ENCODE measurements at regions not wholly inside any gene's neighbourhood (a gene's known extent, or its start where the extent isn't known, plus 50 kb on each side); places are given as distances from the start of the nearest gene placed in this dataset.

DNA sequence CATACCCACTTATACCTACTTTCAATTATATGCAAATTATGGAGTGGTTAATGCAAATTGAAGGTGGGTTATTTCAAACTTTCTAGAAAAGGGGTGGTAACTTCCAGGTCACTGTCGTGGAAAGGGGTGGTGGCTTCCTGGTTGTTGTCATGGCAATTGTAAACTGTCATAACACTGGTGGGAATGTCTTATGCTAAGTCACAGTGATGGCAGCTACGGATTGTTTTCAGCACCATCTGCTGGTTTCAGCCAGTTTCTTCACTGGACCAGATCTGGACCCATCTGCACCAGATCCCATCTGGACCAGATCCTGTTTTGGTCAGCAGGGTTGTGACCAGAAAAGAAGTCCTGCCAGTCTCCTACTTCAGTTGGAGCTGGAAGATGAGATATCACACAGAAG, 1469.3 kb downstream of the AACS start:
- TF ChIP-seq, protein P1, sequence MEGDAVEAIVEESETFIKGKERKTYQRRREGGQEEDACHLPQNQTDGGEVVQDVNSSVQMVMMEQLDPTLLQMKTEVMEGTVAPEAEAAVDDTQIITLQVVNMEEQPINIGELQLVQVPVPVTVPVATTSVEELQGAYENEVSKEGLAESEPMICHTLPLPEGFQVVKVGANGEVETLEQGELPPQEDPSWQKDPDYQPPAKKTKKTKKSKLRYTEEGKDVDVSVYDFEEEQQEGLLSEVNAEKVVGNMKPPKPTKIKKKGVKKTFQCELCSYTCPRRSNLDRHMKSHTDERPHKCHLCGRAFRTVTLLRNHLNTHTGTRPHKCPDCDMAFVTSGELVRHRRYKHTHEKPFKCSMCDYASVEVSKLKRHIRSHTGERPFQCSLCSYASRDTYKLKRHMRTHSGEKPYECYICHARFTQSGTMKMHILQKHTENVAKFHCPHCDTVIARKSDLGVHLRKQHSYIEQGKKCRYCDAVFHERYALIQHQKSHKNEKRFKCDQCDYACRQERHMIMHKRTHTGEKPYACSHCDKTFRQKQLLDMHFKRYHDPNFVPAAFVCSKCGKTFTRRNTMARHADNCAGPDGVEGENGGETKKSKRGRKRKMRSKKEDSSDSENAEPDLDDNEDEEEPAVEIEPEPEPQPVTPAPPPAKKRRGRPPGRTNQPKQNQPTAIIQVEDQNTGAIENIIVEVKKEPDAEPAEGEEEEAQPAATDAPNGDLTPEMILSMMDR (IDR thresholded peaks at IDR 0.05) = peak in 1 of 6 experiments; percentile 16
- TF ChIP-seq POLR2A (IDR thresholded peaks at IDR 0.05) = no peak
